ENCODE measurements at regions not wholly inside any gene's neighbourhood (a gene's known extent, or its start where the extent isn't known, plus 50 kb on each side); places are given as distances from the start of the nearest gene placed in this dataset.

GRCh38 chr6:40299681-40300080 is 287.5 kb downstream of the LRFN2 start:
- TF ChIP-seq, protein P1, sequence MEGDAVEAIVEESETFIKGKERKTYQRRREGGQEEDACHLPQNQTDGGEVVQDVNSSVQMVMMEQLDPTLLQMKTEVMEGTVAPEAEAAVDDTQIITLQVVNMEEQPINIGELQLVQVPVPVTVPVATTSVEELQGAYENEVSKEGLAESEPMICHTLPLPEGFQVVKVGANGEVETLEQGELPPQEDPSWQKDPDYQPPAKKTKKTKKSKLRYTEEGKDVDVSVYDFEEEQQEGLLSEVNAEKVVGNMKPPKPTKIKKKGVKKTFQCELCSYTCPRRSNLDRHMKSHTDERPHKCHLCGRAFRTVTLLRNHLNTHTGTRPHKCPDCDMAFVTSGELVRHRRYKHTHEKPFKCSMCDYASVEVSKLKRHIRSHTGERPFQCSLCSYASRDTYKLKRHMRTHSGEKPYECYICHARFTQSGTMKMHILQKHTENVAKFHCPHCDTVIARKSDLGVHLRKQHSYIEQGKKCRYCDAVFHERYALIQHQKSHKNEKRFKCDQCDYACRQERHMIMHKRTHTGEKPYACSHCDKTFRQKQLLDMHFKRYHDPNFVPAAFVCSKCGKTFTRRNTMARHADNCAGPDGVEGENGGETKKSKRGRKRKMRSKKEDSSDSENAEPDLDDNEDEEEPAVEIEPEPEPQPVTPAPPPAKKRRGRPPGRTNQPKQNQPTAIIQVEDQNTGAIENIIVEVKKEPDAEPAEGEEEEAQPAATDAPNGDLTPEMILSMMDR (IDR thresholded peaks at IDR 0.05; ENCODE audit: low read depth, low read length): no peak
- TF ChIP-seq, protein P2, sequence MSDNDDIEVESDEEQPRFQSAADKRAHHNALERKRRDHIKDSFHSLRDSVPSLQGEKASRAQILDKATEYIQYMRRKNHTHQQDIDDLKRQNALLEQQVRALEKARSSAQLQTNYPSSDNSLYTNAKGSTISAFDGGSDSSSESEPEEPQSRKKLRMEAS (IDR thresholded peaks at IDR 0.05; ENCODE audit: low read depth, low read length): no peak

All from NB4 (cell line).